Endothelial cell (in vitro differentiated cells): ENCODE measurements at regions not wholly inside any gene's neighbourhood (a gene's known extent, or its start where the extent isn't known, plus 50 kb on each side); places are given as distances from the start of the nearest gene placed in this dataset.

Experiments
- DNase-seq: peaks from one replicate; pipeline ENCODE4 v3.0.0; 2021; ENCODE audit warnings: low spot score
- H3K27ac Mint-ChIP-seq: one replicate; pipeline ENCODE4 v1.8.0; 2021; ENCODE audit warnings: mixed read lengths, inconsistent platforms; ENCODE audit not compliant: unreplicated experiment
- H3K27me3 Mint-ChIP-seq: one replicate; pipeline ENCODE4 v1.8.0; 2021; ENCODE audit warnings: mild to moderate bottlenecking, moderate library complexity, mixed read lengths, inconsistent platforms; ENCODE audit not compliant: unreplicated experiment
- H3K36me3 Mint-ChIP-seq: one replicate; pipeline ENCODE4 v1.8.0; 2021; ENCODE audit warnings: mild to moderate bottlenecking, low read depth, mixed read lengths, inconsistent platforms; ENCODE audit not compliant: unreplicated experiment
- H3K4me1 Mint-ChIP-seq: one replicate; pipeline ENCODE4 v1.8.0; 2021; ENCODE audit warnings: mild to moderate bottlenecking, mixed read lengths, inconsistent platforms; ENCODE audit not compliant: unreplicated experiment
- H3K4me3 Mint-ChIP-seq: one replicate; pipeline ENCODE4 v1.8.0; 2021; ENCODE audit warnings: mild to moderate bottlenecking, mixed read lengths, inconsistent platforms; ENCODE audit not compliant: unreplicated experiment
- H3K9me3 Mint-ChIP-seq: one replicate; pipeline ENCODE4 v1.8.0; 2021; ENCODE audit warnings: mixed read lengths, inconsistent platforms; ENCODE audit not compliant: unreplicated experiment
- TF ChIP-seq, protein P1 (sequence below): fragments of 200-600 bp; sonication (generic); IDR thresholded peaks from one replicate; pipeline ENCODE4 v1.5.0; 2021; ENCODE audit warnings: antibody characterized with exemption; ENCODE audit not compliant: unreplicated experiment

- H3K27ac Mint-ChIP-seq, result no peak overlapping the region
- DNase-seq, result no peak
- no peaks in the 10 kb centered on the region for H3K4me1 Mint-ChIP-seq
- H3K9me3 Mint-ChIP-seq, result peaks cover 4% of the 10 kb centered on the region
- no peaks in the 10 kb centered on the region for H3K27me3 Mint-ChIP-seq
- no peak overlapping the region for H3K4me3 Mint-ChIP-seq
- TF ChIP-seq, protein P1, sequence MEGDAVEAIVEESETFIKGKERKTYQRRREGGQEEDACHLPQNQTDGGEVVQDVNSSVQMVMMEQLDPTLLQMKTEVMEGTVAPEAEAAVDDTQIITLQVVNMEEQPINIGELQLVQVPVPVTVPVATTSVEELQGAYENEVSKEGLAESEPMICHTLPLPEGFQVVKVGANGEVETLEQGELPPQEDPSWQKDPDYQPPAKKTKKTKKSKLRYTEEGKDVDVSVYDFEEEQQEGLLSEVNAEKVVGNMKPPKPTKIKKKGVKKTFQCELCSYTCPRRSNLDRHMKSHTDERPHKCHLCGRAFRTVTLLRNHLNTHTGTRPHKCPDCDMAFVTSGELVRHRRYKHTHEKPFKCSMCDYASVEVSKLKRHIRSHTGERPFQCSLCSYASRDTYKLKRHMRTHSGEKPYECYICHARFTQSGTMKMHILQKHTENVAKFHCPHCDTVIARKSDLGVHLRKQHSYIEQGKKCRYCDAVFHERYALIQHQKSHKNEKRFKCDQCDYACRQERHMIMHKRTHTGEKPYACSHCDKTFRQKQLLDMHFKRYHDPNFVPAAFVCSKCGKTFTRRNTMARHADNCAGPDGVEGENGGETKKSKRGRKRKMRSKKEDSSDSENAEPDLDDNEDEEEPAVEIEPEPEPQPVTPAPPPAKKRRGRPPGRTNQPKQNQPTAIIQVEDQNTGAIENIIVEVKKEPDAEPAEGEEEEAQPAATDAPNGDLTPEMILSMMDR, result no peak
- peaks cover 4% of the 10 kb centered on the region for H3K36me3 Mint-ChIP-seq
These were observed 438.8 kb downstream of the PMP22 start for GRCh38 chr17:14826358-14826757.

- no peak for DNase-seq
- Mint-ChIP-seq H3K4me1 (peaks cover 4% of the 10 kb centered on the region), H3K36me3 (no peaks in the 10 kb centered on the region), H3K4me3 (no peak overlapping the region), H3K9me3 (no peaks in the 10 kb centered on the region), H3K27me3 (no peaks in the 10 kb centered on the region), H3K27ac (no peak overlapping the region)
- TF ChIP-seq, protein P1, result no peak
These were observed 446.7 kb downstream of the PMP22 start for GRCh38 chr17:14818469-14818868.

DNA sequence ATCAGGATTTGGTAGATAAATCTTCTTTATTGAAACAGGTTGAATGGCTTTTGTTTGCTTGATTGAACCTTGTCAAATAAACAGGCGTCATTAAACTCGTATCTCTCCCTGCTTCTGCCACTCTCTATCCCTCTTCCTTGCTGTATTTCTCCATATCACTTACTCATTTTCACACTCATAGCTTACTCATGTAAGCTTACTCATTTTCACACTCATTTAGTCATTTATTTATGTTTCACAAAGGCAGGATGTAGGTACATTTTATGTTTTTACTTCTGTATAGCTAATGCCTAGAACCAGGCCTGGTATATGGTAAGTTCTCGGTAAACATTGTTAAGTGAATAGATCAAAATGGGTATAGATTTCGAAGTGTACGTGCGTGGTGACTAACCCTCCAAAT lies 450.0 kb downstream of the PMP22 start:
- TF ChIP-seq, protein P1, result no peak
- H3K4me1 Mint-ChIP-seq, result peaks cover 3% of the 10 kb centered on the region
- H3K27me3 Mint-ChIP-seq, result no peaks in the 10 kb centered on the region
- H3K9me3 Mint-ChIP-seq, result no peaks in the 10 kb centered on the region
- no peak overlapping the region for H3K4me3 Mint-ChIP-seq
- DNase-seq, result no peak
- no peak overlapping the region for H3K27ac Mint-ChIP-seq
- H3K36me3 Mint-ChIP-seq, result no peaks in the 10 kb centered on the region

- peak; percentile 62 for DNase-seq
- H3K27me3 Mint-ChIP-seq, result no peaks in the 10 kb centered on the region
- H3K4me3 Mint-ChIP-seq, result no peak overlapping the region
- no peak overlapping the region for H3K27ac Mint-ChIP-seq
- no peaks in the 10 kb centered on the region for H3K9me3 Mint-ChIP-seq
- TF ChIP-seq, protein P1, result peak; percentile 76
- no peaks in the 10 kb centered on the region for H3K36me3 Mint-ChIP-seq
- no peaks in the 10 kb centered on the region for H3K4me1 Mint-ChIP-seq
These were observed 451.3 kb downstream of the PMP22 start for GRCh38 chr17:14813649-14814370.

DNA sequence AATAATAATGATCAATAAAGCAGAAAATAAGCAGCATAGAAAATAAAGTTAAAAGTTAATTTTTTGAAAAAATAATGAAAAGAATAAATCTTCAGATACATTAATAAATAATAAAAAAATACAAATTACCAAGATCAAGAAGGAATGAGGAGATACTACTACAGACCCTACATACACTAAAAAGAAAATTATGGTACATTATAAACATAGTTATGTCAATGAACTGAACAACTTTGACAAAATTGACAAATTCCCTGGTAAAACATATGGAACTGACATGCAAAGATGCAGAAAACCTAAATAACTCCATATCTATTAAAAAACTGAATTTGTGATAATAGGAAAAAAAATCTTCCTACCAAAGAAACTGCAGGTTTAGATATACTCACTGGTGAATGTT lies 456.7 kb downstream of the PMP22 start:
- no peaks in the 10 kb centered on the region for H3K36me3 Mint-ChIP-seq
- no peak overlapping the region for H3K27ac Mint-ChIP-seq
- no peaks in the 10 kb centered on the region for H3K9me3 Mint-ChIP-seq
- TF ChIP-seq, protein P1, result no peak
- H3K4me3 Mint-ChIP-seq, result no peak overlapping the region
- no peaks in the 10 kb centered on the region for H3K27me3 Mint-ChIP-seq
- no peak for DNase-seq
- peaks cover 8% of the 10 kb centered on the region for H3K4me1 Mint-ChIP-seq
